Common myeloid progenitor, CD34-positive (primary cell): ENCODE measurements at regions not wholly inside any gene's neighbourhood (a gene's known extent, or its start where the extent isn't known, plus 50 kb on each side); places are given as distances from the start of the nearest gene placed in this dataset.

Experiments
- CTCF ChIA-PET: fragments of 350-600 bp; sonication (Branson Sonifier 250); formaldehyde crosslinking; loops from one replicate; lab custom pipeline; 2021; ENCODE audit warnings: antibody characterized with exemption; lab: Charles Lee
- POLR2A ChIA-PET: fragments of 350-600 bp; sonication (Branson Sonifier 250); formaldehyde crosslinking; loops from one replicate; lab custom pipeline; 2021; ENCODE audit warnings: antibody characterized with exemption; lab: Charles Lee
- DNase-seq, 3 donors: peaks; one replicate each; pipeline versions ENCODE4 v3.0.0 to v3.0.0-alpha.2; 2013
- H3K27ac ChIP-seq, 2 experiments: 1 replicate in 1 of 2; 2 replicates in 1 of 2; pipeline ENCODE4 v1.7.0; 2013; ENCODE audit warnings: inconsistent platforms in 2 of 2, low read length in 2 of 2, mild to moderate bottlenecking in 2 of 2, low read depth in 1 of 2, moderate library complexity in 1 of 2; ENCODE audit not compliant: severe bottlenecking in 2 of 2, insufficient read depth in 1 of 2, poor library complexity in 1 of 2
- H3K27me3 ChIP-seq, 5 experiments: replicated peaks in 2 of 5; 1 replicate in 3 of 5; 2 replicates in 2 of 5; pipeline versions ENCODE4 v1.6.1 to v1.7.0; 2013; ENCODE audit warnings: low read length in 4 of 5, mild to moderate bottlenecking in 2 of 5, moderate library complexity in 2 of 5, inconsistent platforms in 1 of 5; ENCODE audit not compliant: insufficient read depth in 5 of 5, control insufficient read depth in 4 of 5
- H3K36me3 ChIP-seq, 4 experiments: 1 replicate in 2 of 4; 2 replicates in 2 of 4; pipeline versions ENCODE4 v1.6.1 to v1.7.0; 2013; ENCODE audit warnings: low read length in 3 of 4, control low read depth in 1 of 4, mild to moderate bottlenecking in 1 of 4; ENCODE audit not compliant: control insufficient read depth in 4 of 4, insufficient read depth in 4 of 4
- H3K4me1 ChIP-seq, 4 experiments: 1 replicate in 3 of 4; 2 replicates in 1 of 4; pipeline versions ENCODE4 v1.6.1 to v1.7.1; 2013; ENCODE audit warnings: low read length in 3 of 4, mild to moderate bottlenecking in 3 of 4, control low read depth in 1 of 4, inconsistent platforms in 1 of 4, moderate library complexity in 1 of 4; ENCODE audit not compliant: control insufficient read depth in 4 of 4, insufficient read depth in 4 of 4; ENCODE audit errors: control extremely low read depth in 1 of 4
- H3K4me3 ChIP-seq, 7 experiments: 1 replicate in 4 of 7; 2 replicates in 3 of 7; pipeline versions ENCODE4 v1.5.1 to v1.7.0; 2013; ENCODE audit warnings: mild to moderate bottlenecking in 7 of 7, low read length in 6 of 7, moderate library complexity in 6 of 7, inconsistent platforms in 2 of 7, low read depth in 2 of 7, control low read depth in 1 of 7; ENCODE audit not compliant: insufficient read depth in 4 of 7, control insufficient read depth in 1 of 7; ENCODE audit errors: extremely low read depth in 1 of 7
- H3K9me3 ChIP-seq, 5 experiments: 1 replicate in 4 of 5; 2 replicates in 1 of 5; pipeline versions ENCODE4 v1.6.1 to v1.7.1; 2013; ENCODE audit warnings: low read length in 4 of 5, mild to moderate bottlenecking in 2 of 5, inconsistent platforms in 1 of 5, low read depth in 1 of 5, moderate library complexity in 1 of 5; ENCODE audit not compliant: control insufficient read depth in 4 of 5, insufficient read depth in 2 of 5; ENCODE audit errors: control extremely low read depth in 1 of 5
- WGBS: methylation state at CpG from one replicate; pipeline ENCODE4 v1.1.5; 2013; ENCODE audit not compliant: insufficient coverage; 5-methylcytosine and 5-hydroxymethylcytosine counted together

DNA sequence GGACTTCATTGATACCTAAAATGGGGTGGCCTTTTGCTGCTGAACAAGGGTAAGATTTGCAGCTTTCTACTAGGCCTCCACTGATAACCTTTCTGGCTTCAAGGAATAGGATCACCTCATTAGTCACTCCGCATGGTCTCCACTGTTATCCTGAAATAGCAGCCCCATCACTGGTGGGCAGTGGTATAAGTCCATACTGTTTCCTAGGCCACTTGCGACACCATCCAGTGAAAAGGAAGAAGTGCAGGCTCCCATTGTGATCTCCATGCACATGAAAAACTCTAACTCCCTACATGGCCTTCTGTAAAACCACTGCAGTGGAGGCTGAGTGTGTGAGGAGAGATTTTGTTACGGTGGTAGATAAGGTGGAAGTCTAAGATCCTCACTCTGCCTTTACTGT lies 1455.9 kb downstream of the SI start:
- Histone ChIP-seq H3K27ac (no peak overlapping the region), H3K27me3 (no peaks in the 10 kb centered on the region), H3K9me3 (no peaks in the 10 kb centered on the region), H3K4me3 (no peak overlapping the region), H3K4me1 (no peaks in the 10 kb centered on the region), H3K36me3 (no peaks in the 10 kb centered on the region)
- no peak for DNase-seq
- ChIA-PET CTCF (no interaction called here), POLR2A (no interaction called here)
- WGBS = 100% methylated on average over 1 of the region's 3 CpGs

DNA sequence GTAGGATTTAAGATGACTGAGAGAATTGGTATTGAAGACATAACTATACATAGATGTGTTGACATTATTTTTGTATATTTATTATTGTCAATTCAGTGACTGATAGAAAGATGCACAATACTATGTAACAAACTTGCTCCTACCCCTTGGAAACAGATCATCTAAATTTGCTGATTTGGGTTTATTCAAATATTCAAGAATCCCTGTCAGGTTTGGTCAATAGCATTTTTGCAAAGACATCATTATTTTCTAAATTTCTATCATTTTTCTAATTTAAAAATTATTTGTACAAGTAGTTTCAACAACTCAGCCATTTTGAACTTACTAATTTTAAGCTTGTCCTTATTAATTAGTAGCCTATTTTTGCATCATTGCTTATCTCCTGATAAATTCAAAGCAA lies 1463.4 kb downstream of the SI start:
- Histone ChIP-seq H3K9me3 (no peaks in the 10 kb centered on the region), H3K4me1 (no peaks in the 10 kb centered on the region), H3K27ac (no peak overlapping the region), H3K36me3 (no peaks in the 10 kb centered on the region), H3K27me3 (no peaks in the 10 kb centered on the region), H3K4me3 (no peak overlapping the region)
- ChIA-PET POLR2A (no interaction called here), CTCF (no interaction called here)
- no peak for DNase-seq

- no peak for DNase-seq
- Histone ChIP-seq H3K9me3 (no peaks in the 10 kb centered on the region), H3K27ac (no peak overlapping the region), H3K36me3 (no peaks in the 10 kb centered on the region), H3K27me3 (no peaks in the 10 kb centered on the region), H3K4me3 (no peak overlapping the region), H3K4me1 (no peaks in the 10 kb centered on the region)
- ChIA-PET CTCF (no interaction called here), POLR2A (no interaction called here)
- WGBS = 100% methylated on average over 1 of the region's 1 CpG
Observed at GRCh38 chr3:163605915-163606314, 1472.4 kb downstream of the SI start.

- Histone ChIP-seq H3K4me3 (no peak overlapping the region), H3K9me3 (no peaks in the 10 kb centered on the region), H3K4me1 (no peaks in the 10 kb centered on the region), H3K27ac (no peak overlapping the region), H3K36me3 (no peaks in the 10 kb centered on the region), H3K27me3 (no peaks in the 10 kb centered on the region)
- ChIA-PET CTCF (no interaction called here), POLR2A (no interaction called here)
- WGBS = no CpG with 5 or more reads among the region's 1 CpG
- no peak for DNase-seq
Observed at GRCh38 chr3:163601426-163601825, 1476.9 kb downstream of the SI start.

DNA sequence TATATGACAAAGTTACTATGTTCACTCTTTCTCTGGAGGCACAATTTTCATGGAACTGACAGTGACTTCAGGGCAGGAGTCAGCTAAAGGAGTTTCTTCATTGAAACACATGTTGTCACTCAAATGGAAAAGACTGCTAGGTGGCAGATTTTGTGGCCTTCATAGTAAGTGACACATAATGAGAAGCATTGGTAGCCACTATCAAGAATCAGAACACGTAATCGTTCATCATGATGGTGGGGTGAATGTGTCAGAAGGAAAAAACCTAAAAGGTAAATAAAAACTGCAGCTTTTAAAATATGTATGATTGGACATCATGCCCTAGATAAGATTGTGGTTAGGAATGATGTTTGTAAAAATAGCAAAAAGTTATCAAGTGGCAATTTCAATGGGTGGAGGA lies 1491.0 kb downstream of the SI start:
- Histone ChIP-seq H3K36me3 (no peaks in the 10 kb centered on the region), H3K4me1 (no peaks in the 10 kb centered on the region), H3K27ac (no peak overlapping the region), H3K9me3 (no peaks in the 10 kb centered on the region), H3K4me3 (no peak overlapping the region), H3K27me3 (no peaks in the 10 kb centered on the region)
- ChIA-PET CTCF (no interaction called here), POLR2A (no interaction called here)
- DNase-seq = no peak
- WGBS = 100% methylated on average over 1 of the region's 2 CpGs

DNA sequence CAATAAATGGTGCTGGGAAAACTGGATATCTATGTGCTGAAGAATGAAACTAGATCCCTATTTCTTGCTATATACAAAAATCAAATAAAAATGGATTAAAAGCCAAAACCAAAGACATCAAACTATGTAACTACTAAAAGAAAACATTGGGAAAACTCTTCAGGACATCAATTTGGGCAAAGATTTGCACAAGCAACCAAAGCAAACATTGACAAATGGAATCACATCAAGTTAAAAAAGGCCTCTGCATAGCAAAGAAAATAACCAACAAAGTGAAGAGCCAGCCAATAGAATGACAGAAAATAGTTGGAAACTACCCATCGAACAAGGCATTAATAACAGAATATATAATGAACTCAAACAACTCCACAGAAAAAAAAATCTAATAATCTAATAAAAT lies 1495.3 kb downstream of the SI start:
- Histone ChIP-seq H3K36me3 (no peaks in the 10 kb centered on the region), H3K27me3 (no peaks in the 10 kb centered on the region), H3K4me3 (no peak overlapping the region), H3K27ac (no peak overlapping the region), H3K4me1 (no peaks in the 10 kb centered on the region), H3K9me3 (no peaks in the 10 kb centered on the region)
- WGBS = no CpG with 5 or more reads among the region's 1 CpG
- CTCF ChIA-PET = no interaction called here
- no peak for DNase-seq
- POLR2A ChIA-PET = no interaction called here

- 89% methylated on average over 3 of the region's 3 CpGs for WGBS
- CTCF ChIA-PET = no interaction called here
- POLR2A ChIA-PET = no interaction called here
- Histone ChIP-seq H3K27me3 (no peaks in the 10 kb centered on the region), H3K4me3 (no peak overlapping the region), H3K4me1 (no peaks in the 10 kb centered on the region), H3K27ac (no peak overlapping the region), H3K9me3 (no peaks in the 10 kb centered on the region), H3K36me3 (no peaks in the 10 kb centered on the region)
- no peak for DNase-seq
Observed at GRCh38 chr3:163577271-163577670, 1501.0 kb downstream of the SI start.
